Neural cell (in vitro differentiated cells): ENCODE measurements at regions not wholly inside any gene's neighbourhood (a gene's known extent, or its start where the extent isn't known, plus 50 kb on each side); places are given as distances from the start of the nearest gene placed in this dataset.

Source experiments
- H2AFZ ChIP-seq: fragments of 200-600, 300-800 bp; sonication (generic), shearing (Covaris generic); 2 replicates; pipeline ENCODE4 v1.6.0; 2014; ENCODE audit warnings: low read depth, mild to moderate bottlenecking, antibody characterized with exemption, low read length, moderate library complexity
- H3F3A ChIP-seq: fragments of 200-600 bp; shearing (Covaris generic); 2 replicates; pipeline ENCODE4 v1.6.1; 2016; ENCODE audit warnings: mild to moderate bottlenecking, moderate library complexity, mixed read lengths, antibody characterized with exemption, low read length; ENCODE audit not compliant: insufficient read depth, poor library complexity, severe bottlenecking
- H3K27ac ChIP-seq: fragments of 200-600, 300-800 bp; sonication (generic), shearing (Covaris generic); 2 replicates; pipeline ENCODE4 v1.5.1; 2014; ENCODE audit warnings: mild to moderate bottlenecking, low read length, moderate library complexity
- H3K27me3 ChIP-seq: fragments of 300-800, 200-600 bp; sonication (generic), shearing (Covaris generic); 2 replicates; pipeline ENCODE4 v1.6.0; 2014; ENCODE audit warnings: mild to moderate bottlenecking, low read depth, low read length, moderate library complexity; ENCODE audit not compliant: insufficient read depth
- H3K36me3 ChIP-seq: fragments of 300-800, 200-600 bp; sonication (generic), shearing (Covaris generic); 2 replicates; pipeline ENCODE4 v1.5.1; 2014; ENCODE audit warnings: mild to moderate bottlenecking, antibody characterized with exemption, low read length, moderate library complexity; ENCODE audit not compliant: insufficient read depth
- H3K4me2 ChIP-seq: fragments of 300-800, 200-600 bp; sonication (generic), shearing (Covaris generic); 2 replicates; pipeline ENCODE4 v1.6.0; 2014; ENCODE audit warnings: mild to moderate bottlenecking, low read length
- H3K4me3 ChIP-seq: fragments of 300-800, 200-600 bp; sonication (generic), shearing (Covaris generic); 2 replicates; pipeline ENCODE4 v1.5.1; 2014; ENCODE audit warnings: mild to moderate bottlenecking, low read length, moderate library complexity
- H3K79me2 ChIP-seq: fragments of 200-600 bp; shearing (Covaris generic); replicated peaks from 2 replicates; pipeline ENCODE4 v1.6.0; 2014; ENCODE audit warnings: mild to moderate bottlenecking, low read length, moderate library complexity; ENCODE audit not compliant: insufficient read depth
- H3K9ac ChIP-seq: fragments of 300-800, 200-600 bp; sonication (generic), shearing (Covaris generic); 2 replicates; pipeline ENCODE4 v1.6.1; 2016; ENCODE audit warnings: mild to moderate bottlenecking, low read length, mixed read lengths
- H3K9me2 ChIP-seq: fragments of 200-600 bp; shearing (Covaris generic); 2 replicates; pipeline ENCODE4 v1.6.1; 2016; ENCODE audit warnings: mild to moderate bottlenecking, low read length, mixed read lengths; ENCODE audit not compliant: insufficient read depth
- H3K9me3 ChIP-seq: fragments of 200-600, 300-800 bp; sonication (generic), shearing (Covaris generic); 2 replicates; pipeline ENCODE4 v1.6.1; 2016; ENCODE audit warnings: mild to moderate bottlenecking, mixed run types, low read length, moderate library complexity, mixed read lengths
- H4K20me1 ChIP-seq: fragments of 200-600 bp; shearing (Covaris generic); 2 replicates; pipeline ENCODE4 v1.6.1; 2016; ENCODE audit warnings: mild to moderate bottlenecking, mixed run types; ENCODE audit not compliant: insufficient read depth
- EP300 ChIP-seq: fragments of 450-650 bp; conservative IDR thresholded peaks from 2 replicates; pipeline ENCODE4 v1.6.1; 2014; ENCODE audit warnings: antibody characterized with exemption, mild to moderate bottlenecking, moderate library complexity; ENCODE audit not compliant: poor library complexity, severe bottlenecking
- EZH2 ChIP-seq: fragments of 200-600, 300-800 bp; shearing (Covaris generic), sonication (generic); IDR thresholded peaks from 2 replicates; pipeline ENCODE4 v1.6.1; 2014; ENCODE audit warnings: antibody characterized with exemption, low read length, borderline replicate concordance, mild to moderate bottlenecking; ENCODE audit not compliant: insufficient read depth, poor library complexity, severe bottlenecking
- MXI1 ChIP-seq: fragments of 450-650 bp; conservative IDR thresholded peaks from 2 replicates; pipeline ENCODE4 v1.6.1; 2014; ENCODE audit warnings: antibody characterized with exemption, mild to moderate bottlenecking; ENCODE audit not compliant: poor library complexity, severe bottlenecking
- POLR2AphosphoS5 ChIP-seq: IDR thresholded peaks from 2 replicates; pipeline ENCODE4 v1.6.1; 2012
- RAD21 ChIP-seq: fragments of 450-650 bp; conservative IDR thresholded peaks from 2 replicates; pipeline ENCODE4 v1.6.1; 2014; ENCODE audit warnings: antibody characterized with exemption, mild to moderate bottlenecking, moderate library complexity
- SMC3 ChIP-seq: fragments of 450-650 bp; conservative IDR thresholded peaks from 2 replicates; pipeline ENCODE4 v1.6.1; 2014; ENCODE audit warnings: antibody characterized with exemption, mild to moderate bottlenecking, moderate library complexity; ENCODE audit not compliant: poor library complexity
- TAF1 ChIP-seq: IDR thresholded peaks from 2 replicates; pipeline ENCODE4 v1.6.1; 2012; ENCODE audit warnings: low read depth
- TF ChIP-seq, protein P1 (sequence below): IDR thresholded peaks from 2 replicates; pipeline ENCODE4 v1.6.1; 2012; ENCODE audit warnings: borderline replicate concordance
- TF ChIP-seq, protein P2 (sequence below): fragments of 450-650 bp; IDR thresholded peaks from 2 replicates; pipeline ENCODE4 v1.5.1; 2014; ENCODE audit warnings: antibody characterized with exemption, mild to moderate bottlenecking, moderate library complexity; ENCODE audit not compliant: poor library complexity, severe bottlenecking

DNA sequence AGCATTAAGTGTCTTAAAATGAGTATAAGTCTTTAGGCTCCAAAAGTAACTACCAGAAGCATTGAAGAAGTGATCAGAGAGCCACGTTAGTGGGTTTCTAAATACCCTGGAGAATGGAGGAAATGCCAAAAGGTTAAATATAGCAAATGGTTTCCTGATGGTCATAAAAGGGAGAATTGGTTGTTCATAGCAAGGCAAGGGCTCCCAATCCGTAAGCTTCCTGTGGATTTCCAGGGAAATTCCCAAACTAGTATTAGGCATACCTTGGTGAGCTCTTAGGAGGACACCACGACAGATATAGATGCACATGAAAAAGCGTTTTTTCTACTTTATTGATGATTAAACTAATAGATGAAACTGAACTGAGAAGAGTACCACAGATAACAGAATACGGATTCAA, 410.9 kb downstream of the FOXO1 start:
- TF ChIP-seq, protein P1, sequence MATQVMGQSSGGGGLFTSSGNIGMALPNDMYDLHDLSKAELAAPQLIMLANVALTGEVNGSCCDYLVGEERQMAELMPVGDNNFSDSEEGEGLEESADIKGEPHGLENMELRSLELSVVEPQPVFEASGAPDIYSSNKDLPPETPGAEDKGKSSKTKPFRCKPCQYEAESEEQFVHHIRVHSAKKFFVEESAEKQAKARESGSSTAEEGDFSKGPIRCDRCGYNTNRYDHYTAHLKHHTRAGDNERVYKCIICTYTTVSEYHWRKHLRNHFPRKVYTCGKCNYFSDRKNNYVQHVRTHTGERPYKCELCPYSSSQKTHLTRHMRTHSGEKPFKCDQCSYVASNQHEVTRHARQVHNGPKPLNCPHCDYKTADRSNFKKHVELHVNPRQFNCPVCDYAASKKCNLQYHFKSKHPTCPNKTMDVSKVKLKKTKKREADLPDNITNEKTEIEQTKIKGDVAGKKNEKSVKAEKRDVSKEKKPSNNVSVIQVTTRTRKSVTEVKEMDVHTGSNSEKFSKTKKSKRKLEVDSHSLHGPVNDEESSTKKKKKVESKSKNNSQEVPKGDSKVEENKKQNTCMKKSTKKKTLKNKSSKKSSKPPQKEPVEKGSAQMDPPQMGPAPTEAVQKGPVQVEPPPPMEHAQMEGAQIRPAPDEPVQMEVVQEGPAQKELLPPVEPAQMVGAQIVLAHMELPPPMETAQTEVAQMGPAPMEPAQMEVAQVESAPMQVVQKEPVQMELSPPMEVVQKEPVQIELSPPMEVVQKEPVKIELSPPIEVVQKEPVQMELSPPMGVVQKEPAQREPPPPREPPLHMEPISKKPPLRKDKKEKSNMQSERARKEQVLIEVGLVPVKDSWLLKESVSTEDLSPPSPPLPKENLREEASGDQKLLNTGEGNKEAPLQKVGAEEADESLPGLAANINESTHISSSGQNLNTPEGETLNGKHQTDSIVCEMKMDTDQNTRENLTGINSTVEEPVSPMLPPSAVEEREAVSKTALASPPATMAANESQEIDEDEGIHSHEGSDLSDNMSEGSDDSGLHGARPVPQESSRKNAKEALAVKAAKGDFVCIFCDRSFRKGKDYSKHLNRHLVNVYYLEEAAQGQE, result no peak
- no peak for TF ChIP-seq SMC3
- TF ChIP-seq EP300, result no peak
- no peak for TF ChIP-seq RAD21
- TF ChIP-seq TAF1, result no peak
- TF ChIP-seq MXI1, result no peak
- no peak for TF ChIP-seq POLR2AphosphoS5
- TF ChIP-seq EZH2, result no peak
- TF ChIP-seq, protein P2, sequence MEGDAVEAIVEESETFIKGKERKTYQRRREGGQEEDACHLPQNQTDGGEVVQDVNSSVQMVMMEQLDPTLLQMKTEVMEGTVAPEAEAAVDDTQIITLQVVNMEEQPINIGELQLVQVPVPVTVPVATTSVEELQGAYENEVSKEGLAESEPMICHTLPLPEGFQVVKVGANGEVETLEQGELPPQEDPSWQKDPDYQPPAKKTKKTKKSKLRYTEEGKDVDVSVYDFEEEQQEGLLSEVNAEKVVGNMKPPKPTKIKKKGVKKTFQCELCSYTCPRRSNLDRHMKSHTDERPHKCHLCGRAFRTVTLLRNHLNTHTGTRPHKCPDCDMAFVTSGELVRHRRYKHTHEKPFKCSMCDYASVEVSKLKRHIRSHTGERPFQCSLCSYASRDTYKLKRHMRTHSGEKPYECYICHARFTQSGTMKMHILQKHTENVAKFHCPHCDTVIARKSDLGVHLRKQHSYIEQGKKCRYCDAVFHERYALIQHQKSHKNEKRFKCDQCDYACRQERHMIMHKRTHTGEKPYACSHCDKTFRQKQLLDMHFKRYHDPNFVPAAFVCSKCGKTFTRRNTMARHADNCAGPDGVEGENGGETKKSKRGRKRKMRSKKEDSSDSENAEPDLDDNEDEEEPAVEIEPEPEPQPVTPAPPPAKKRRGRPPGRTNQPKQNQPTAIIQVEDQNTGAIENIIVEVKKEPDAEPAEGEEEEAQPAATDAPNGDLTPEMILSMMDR, result no peak
- Histone ChIP-seq H3K4me3 (no peak overlapping the region), H3K27me3 (no peaks in the 10 kb centered on the region), H3K9me3 (no peaks in the 10 kb centered on the region), H3F3A (no peaks in the 10 kb centered on the region), H2AFZ (no peak overlapping the region), H3K9me2 (no peaks in the 10 kb centered on the region), H3K79me2 (no peaks in the 10 kb centered on the region), H3K4me2 (no peak overlapping the region), H3K36me3 (no peaks in the 10 kb centered on the region), H3K9ac (no peak overlapping the region), H3K27ac (no peak overlapping the region), H4K20me1 (no peaks in the 10 kb centered on the region)

DNA sequence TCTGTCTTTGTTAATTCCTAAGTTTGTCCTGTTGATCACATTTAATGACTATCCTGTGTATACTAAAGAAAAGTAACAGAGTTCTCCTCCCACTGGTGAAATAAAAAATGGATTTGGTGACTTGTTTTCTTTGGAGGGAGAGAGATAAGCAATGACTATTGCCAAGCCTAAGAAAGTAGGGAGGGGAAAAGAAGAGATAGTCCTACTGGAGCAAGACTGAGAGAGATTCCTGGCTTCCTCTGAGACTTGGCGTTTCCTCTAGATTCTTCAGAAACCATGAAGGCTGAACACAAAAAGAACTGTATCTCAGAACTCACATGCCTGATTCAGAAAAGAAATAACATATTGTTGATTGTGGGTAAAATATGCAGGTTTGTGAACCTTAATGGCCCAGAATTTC, 406.5 kb downstream of the FOXO1 start:
- TF ChIP-seq, protein P2, result no peak
- TF ChIP-seq POLR2AphosphoS5 (no peak), EZH2 (no peak), RAD21 (no peak), MXI1 (no peak), EP300 (no peak), TAF1 (no peak), SMC3 (no peak)
- TF ChIP-seq, protein P1, result no peak

More for the DNA sequence above, 406.5 kb downstream of the FOXO1 start:
- Histone ChIP-seq H2AFZ (no peak overlapping the region), H3K9ac (no peak overlapping the region), H3K9me3 (no peaks in the 10 kb centered on the region), H3K9me2 (peaks cover 3% of the 10 kb centered on the region), H3K36me3 (no peaks in the 10 kb centered on the region), H3F3A (no peaks in the 10 kb centered on the region), H3K4me3 (no peak overlapping the region), H3K79me2 (no peaks in the 10 kb centered on the region), H3K4me2 (no peak overlapping the region), H3K27me3 (no peaks in the 10 kb centered on the region), H4K20me1 (no peaks in the 10 kb centered on the region), H3K27ac (no peak overlapping the region)
